ENCODE measurements at regions not wholly inside any gene's neighbourhood (a gene's known extent, or its start where the extent isn't known, plus 50 kb on each side); places are given as distances from the start of the nearest gene placed in this dataset.

GRCh38 chr16:86068722-86069121 is 169.8 kb downstream of the IRF8 start:
- CTCF ChIA-PET = no interaction called here
- no peak for TF ChIP-seq CTCF (IDR thresholded peaks at IDR 0.05; ENCODE audit: control extremely low read depth, extremely low read depth, low read depth, missing control alignments)
- no peak for DNase-seq (ENCODE audit: extremely low spot score)
- POLR2A ChIA-PET = no interaction called here

- DNase-seq (ENCODE audit: extremely low spot score) = no peak
- CTCF ChIA-PET = interaction anchor here (2.0 to 4.3 kb wide), 3 partner anchors 249 to 449 kb away, joined by 5 to 53 read pairs (median 7); no protein-coding TSS in a partner anchor
- POLR2A ChIA-PET = no interaction called here
- no peak for TF ChIP-seq CTCF (IDR thresholded peaks at IDR 0.05; ENCODE audit: control extremely low read depth, extremely low read depth, low read depth, missing control alignments)
These were observed 170.9 kb downstream of the IRF8 start for GRCh38 chr16:86069736-86070298.

GRCh38 chr16:86070484-86070883 is 171.5 kb downstream of the IRF8 start:
- no peak for DNase-seq (ENCODE audit: extremely low spot score)
- TF ChIP-seq CTCF (IDR thresholded peaks at IDR 0.05; ENCODE audit: control extremely low read depth, extremely low read depth, low read depth, missing control alignments) = no peak
- POLR2A ChIA-PET = no interaction called here
- CTCF ChIA-PET = interaction anchor here (2.0 to 4.3 kb wide), 3 partner anchors 249 to 448 kb away, joined by 5 to 53 read pairs (median 7); no protein-coding TSS in a partner anchor

GRCh38 chr16:86070971-86071370 is 172.0 kb downstream of the IRF8 start:
- DNase-seq (ENCODE audit: extremely low spot score) = no peak
- CTCF ChIA-PET = interaction anchor here (2.0 to 4.3 kb wide), 3 partner anchors 250 to 448 kb away, joined by 5 to 53 read pairs (median 7); no protein-coding TSS in a partner anchor
- no peak for TF ChIP-seq CTCF (IDR thresholded peaks at IDR 0.05; ENCODE audit: control extremely low read depth, extremely low read depth, low read depth, missing control alignments)
- POLR2A ChIA-PET = no interaction called here

GRCh38 chr16:86071611-86072240 is 172.8 kb downstream of the IRF8 start:
- CTCF ChIA-PET = interaction anchor here (1.4 to 4.3 kb wide), 3 partner anchors 16 to 447 kb away, joined by 3 to 53 read pairs (median 5); no protein-coding TSS in a partner anchor
- TF ChIP-seq CTCF (IDR thresholded peaks at IDR 0.05; ENCODE audit: control extremely low read depth, extremely low read depth, low read depth, missing control alignments) = no peak
- POLR2A ChIA-PET = no interaction called here
- no peak for DNase-seq (ENCODE audit: extremely low spot score)

- POLR2A ChIA-PET = interaction anchor here (0.7 kb wide), 1 partner anchor 139 kb away, joined by 4 read pairs; no protein-coding TSS in a partner anchor
- CTCF ChIA-PET = interaction anchor here (0.7 to 4.3 kb wide), 12 partner anchors 8 to 446 kb away, joined by 3 to 53 read pairs (median 4); no protein-coding TSS in a partner anchor
- peak; percentile 77 for DNase-seq (ENCODE audit: extremely low spot score)
- TF ChIP-seq CTCF (IDR thresholded peaks at IDR 0.05; ENCODE audit: control extremely low read depth, extremely low read depth, low read depth, missing control alignments) = peak; percentile 75
These were observed 173.6 kb downstream of the IRF8 start for GRCh38 chr16:86072328-86073102.
